Activated T-cell treated with anti-CD3 and anti-CD28 coated beads, Interleukin-2, amount 50 U/mL, for 48 hours (primary cell): ENCODE measurements at regions not wholly inside any gene's neighbourhood (a gene's known extent, or its start where the extent isn't known, plus 50 kb on each side); places are given as distances from the start of the nearest gene placed in this dataset.

ENCODE experiments used
- DNase-seq, 2 experiments: peaks; one replicate each; pipeline ENCODE4 v3.0.0-alpha.2; 2020

- DNase-seq = no peak
These were observed 53.4 kb downstream of the GAS1 start for GRCh38 chr9:86893811-86894490.

GRCh38 chr9:86892576-86892975, 54.7 kb downstream of the GAS1 start:
- no peak for DNase-seq

- DNase-seq = no peak
These were observed 55.3 kb downstream of the GAS1 start for GRCh38 chr9:86891886-86892437.

- no peak for DNase-seq
These were observed 56.2 kb downstream of the GAS1 start for GRCh38 chr9:86891091-86891490.

GRCh38 chr9:86885232-86885631, 62.1 kb downstream of the GAS1 start:
- DNase-seq = no peak

GRCh38 chr9:86876621-86877196, 70.6 kb downstream of the GAS1 start:
- DNase-seq = no peak

- DNase-seq = no peak
These were observed 78.7 kb downstream of the GAS1 start for GRCh38 chr9:86868616-86869015.

GRCh38 chr9:86867804-86868313, 79.4 kb downstream of the GAS1 start:
- no peak for DNase-seq

GRCh38 chr9:86865952-86866351, 81.4 kb downstream of the GAS1 start:
- DNase-seq = no peak

GRCh38 chr9:86860006-86860405, 87.3 kb downstream of the GAS1 start:
- no peak for DNase-seq

- DNase-seq = no peak
These were observed 88.2 kb downstream of the GAS1 start for GRCh38 chr9:86859056-86859455.

- DNase-seq = no peak
These were observed 89.3 kb downstream of the GAS1 start for GRCh38 chr9:86858009-86858408.

- no peak for DNase-seq
These were observed 91.0 kb downstream of the GAS1 start for GRCh38 chr9:86856259-86856658.

GRCh38 chr9:86854898-86855523, 92.3 kb downstream of the GAS1 start:
- no peak for DNase-seq

- no peak for DNase-seq
These were observed 100.7 kb downstream of the GAS1 start for GRCh38 chr9:86846656-86847055.

GRCh38 chr9:86843206-86843605, 104.1 kb downstream of the GAS1 start:
- DNase-seq = no peak

GRCh38 chr9:86842573-86842972, 104.7 kb downstream of the GAS1 start:
- DNase-seq = no peak

GRCh38 chr9:86839522-86839921, 107.8 kb downstream of the GAS1 start:
- DNase-seq = no peak

- DNase-seq = no peak
These were observed 108.5 kb downstream of the GAS1 start for GRCh38 chr9:86838519-86839497.

- no peak for DNase-seq
These were observed 110.0 kb downstream of the GAS1 start for GRCh38 chr9:86837345-86837744.

- DNase-seq = no peak
These were observed 110.5 kb downstream of the GAS1 start for GRCh38 chr9:86836797-86837196.

GRCh38 chr9:86836266-86836665, 111.0 kb downstream of the GAS1 start:
- DNase-seq = no peak

GRCh38 chr9:86830356-86830755, 117.0 kb downstream of the GAS1 start:
- no peak for DNase-seq
